IMR-90 (cell line): ENCODE measurements at regions not wholly inside any gene's neighbourhood (a gene's known extent, or its start where the extent isn't known, plus 50 kb on each side); places are given as distances from the start of the nearest gene placed in this dataset.

Experiments used
- ATAC-seq: fragments of 200-7000 bp; cut with Tn5 transposase; 2 replicates; pipeline ENCODE4 v1.9.1; 2020; ENCODE audit warnings: low read depth, mild to moderate bottlenecking, moderate library complexity
- BruUV-seq: library from RNA; stranded (reverse); fragments of 400-500 nt; replicated peaks from 2 replicates; lab custom pipeline; 2021; lab: Mats Ljungman, UMichigan
- CTCF ChIA-PET: fragments of 300-600 bp; formaldehyde crosslinking; extraction: SDS; loops from one replicate; lab custom pipeline; 2021; ENCODE audit warnings: antibody characterized with exemption; lab: Yijun Ruan, JAX
- POLR2A ChIA-PET: fragments of 300-600 bp; sonication (Branson Sonifier 250); formaldehyde crosslinking; loops from one replicate; lab custom pipeline; 2022; ENCODE audit warnings: antibody characterized with exemption; ENCODE audit not compliant: unreplicated experiment; lab: Charles Lee
- DNase-seq: peaks from one replicate; pipeline ENCODE4 v3.0.0; 2013
- H2AFZ ChIP-seq: replicated peaks from 2 replicates; pipeline ENCODE3; 2013; ENCODE audit warnings: low read length, mild to moderate bottlenecking; ENCODE audit not compliant: poor library complexity
- H2AK5ac ChIP-seq: 2 replicates; pipeline ENCODE4 v1.6.1; 2013; ENCODE audit warnings: low read depth, low read length, inconsistent platforms
- H2AK9ac ChIP-seq: replicated peaks from 2 replicates; pipeline ENCODE3; 2013; ENCODE audit warnings: mild to moderate bottlenecking, low read depth, low read length, moderate library complexity; ENCODE audit not compliant: poor library complexity
- H2BK120ac ChIP-seq: 2 replicates; pipeline ENCODE4 v1.6.1; 2013; ENCODE audit warnings: low read depth, low read length, inconsistent platforms
- H2BK15ac ChIP-seq: 3 replicates; pipeline ENCODE4 v1.6.1; 2013; ENCODE audit warnings: low read depth, low read length, inconsistent platforms
- H2BK20ac ChIP-seq: 2 replicates; pipeline ENCODE4 v1.6.1; 2013; ENCODE audit warnings: low read depth, mild to moderate bottlenecking, inconsistent platforms, low read length, moderate library complexity
- H2BK5ac ChIP-seq: 2 replicates; pipeline ENCODE4 v1.6.1; 2013; ENCODE audit warnings: mild to moderate bottlenecking, low read depth, low read length, inconsistent platforms; ENCODE audit not compliant: poor library complexity, severe bottlenecking
- H3K14ac ChIP-seq: replicated peaks from 2 replicates; pipeline ENCODE4 v1.6.1; 2013; ENCODE audit warnings: low read depth, low read length, inconsistent platforms
- H3K18ac ChIP-seq: 2 replicates; pipeline ENCODE4 v1.6.1; 2013; ENCODE audit warnings: low read depth, low read length, control low read depth
- H3K23ac ChIP-seq: 2 replicates; pipeline ENCODE4 v1.6.1; 2013; ENCODE audit warnings: low read depth, low read length, inconsistent platforms
- H3K27ac ChIP-seq: 2 replicates; pipeline ENCODE4 v1.5.1; 2013; ENCODE audit warnings: mild to moderate bottlenecking, control low read depth, low read length; ENCODE audit not compliant: insufficient read depth
- H3K27me3 ChIP-seq: 2 replicates; pipeline ENCODE4 v1.6.1; 2013; ENCODE audit warnings: low read length; ENCODE audit not compliant: control insufficient read depth, insufficient read depth
- H3K36me3 ChIP-seq: 2 replicates; pipeline ENCODE4 v1.6.1; 2013; ENCODE audit warnings: low read length, mixed read lengths; ENCODE audit not compliant: control insufficient read depth, insufficient read depth
- H3K4ac ChIP-seq: 2 replicates; pipeline ENCODE4 v1.6.1; 2013; ENCODE audit warnings: low read depth, low read length, inconsistent platforms
- H3K4me1 ChIP-seq: 2 replicates; pipeline ENCODE4 v1.6.1; 2013; ENCODE audit warnings: low read length, mixed read lengths; ENCODE audit not compliant: control insufficient read depth, insufficient read depth
- H3K4me2 ChIP-seq: 2 replicates; pipeline ENCODE4 v1.6.1; 2013; ENCODE audit warnings: low read depth, mild to moderate bottlenecking, control low read depth, low read length, moderate library complexity
- H3K4me3 ChIP-seq: 2 replicates; pipeline ENCODE4 v1.5.1; 2013; ENCODE audit warnings: low read depth, mild to moderate bottlenecking, control low read depth, low read length, moderate library complexity; ENCODE audit not compliant: insufficient read depth
- H3K56ac ChIP-seq: 2 replicates; pipeline ENCODE4 v1.6.1; 2013; ENCODE audit warnings: low read length, inconsistent platforms; ENCODE audit not compliant: insufficient read depth; ENCODE audit errors: extremely low read depth
- H3K79me1 ChIP-seq, 2 experiments: 2 replicates each; pipeline ENCODE4 v1.6.1; 2013; ENCODE audit warnings: low read length in 2 of 2, inconsistent platforms in 1 of 2, low read depth in 1 of 2
- H3K9ac ChIP-seq: 2 replicates; pipeline ENCODE4 v1.6.1; 2013; ENCODE audit warnings: low read depth, low read length, control low read depth
- H3K9me1 ChIP-seq: 2 replicates; pipeline ENCODE4 v1.6.1; 2013; ENCODE audit warnings: low read length, inconsistent platforms; ENCODE audit not compliant: insufficient read depth
- H3K9me3 ChIP-seq: 2 replicates; pipeline ENCODE4 v1.6.1; 2013; ENCODE audit warnings: low read length; ENCODE audit not compliant: control insufficient read depth, insufficient read depth
- H4K20me1 ChIP-seq: 2 replicates; pipeline ENCODE4 v1.6.1; 2013; ENCODE audit warnings: low read length, inconsistent platforms; ENCODE audit not compliant: insufficient read depth
- H4K5ac ChIP-seq: 2 replicates; pipeline ENCODE4 v1.6.1; 2013; ENCODE audit warnings: mild to moderate bottlenecking, low read depth, low read length, control low read depth
- H4K8ac ChIP-seq, 2 experiments: 2 replicates each; pipeline ENCODE4 v1.6.1; 2013; ENCODE audit warnings: low read depth in 2 of 2, low read length in 2 of 2, control low read depth in 1 of 2, inconsistent platforms in 1 of 2
- H4K91ac ChIP-seq: 2 replicates; pipeline ENCODE4 v1.6.1; 2013; ENCODE audit warnings: low read depth, low read length, inconsistent platforms; ENCODE audit not compliant: insufficient read depth
- CEBPB ChIP-seq: IDR thresholded peaks from 2 replicates; pipeline ENCODE4 v1.6.1; 2012; ENCODE audit warnings: low read depth, low read length, improper control_type of control experiment
- FOS ChIP-seq: fragments of 150-350 bp; IDR thresholded peaks from 2 replicates; pipeline ENCODE4 v1.6.1; 2016; ENCODE audit warnings: low read depth, low read length
- MXI1 ChIP-seq: IDR thresholded peaks from 2 replicates; pipeline ENCODE4 v1.6.1; 2012; ENCODE audit warnings: low read depth, mild to moderate bottlenecking, low read length, moderate library complexity, borderline replicate concordance
- RFX5 ChIP-seq: IDR thresholded peaks from 2 replicates; pipeline ENCODE4 v1.8.0; 2012; ENCODE audit warnings: low read depth, mild to moderate bottlenecking, low read length, moderate library complexity
- WGBS, 2 experiments: methylation state at CpG; one replicate each; pipeline versions ENCODE4 v1.1.5 to v1.1.7; 2013; ENCODE audit warnings: missing lambda C conversion rate in 2 of 2; ENCODE audit not compliant: insufficient read length in 1 of 2; ENCODE audit errors: extremely low coverage in 2 of 2; 5-methylcytosine and 5-hydroxymethylcytosine counted together
- dilution Hi-C: fragments of 300-500 bp; cut with HindIII; formaldehyde crosslinking; loops from one replicate; pipeline ENCODE4 v1.14.3; 2018; ENCODE audit warnings: low sequenced_read_pairs; ENCODE audit not compliant: unreplicated experiment
- in situ Hi-C: fragments of 300-500 bp; cut with MboI; formaldehyde crosslinking; loops from 3 replicates; pipeline ENCODE4 v1.14.3; 2019; ENCODE audit warnings: low sequenced_read_pairs, inconsistent platforms, mixed read lengths
- intact Hi-C: fragments of 100-400 bp; cut with micrococcal nuclease; formaldehyde crosslinking; loops from 2 replicates; pipeline ENCODE4 v1.10.0; 2022

- no peak overlapping the region for H3K18ac ChIP-seq
- H4K91ac ChIP-seq = no peak overlapping the region
- H3K27ac ChIP-seq = no peak overlapping the region
- no peaks in the 10 kb centered on the region for H3K36me3 ChIP-seq
- no peak for ATAC-seq
- no peaks in the 10 kb centered on the region for H3K9me1 ChIP-seq
- no peak overlapping the region for H3K56ac ChIP-seq
- no peaks in the 10 kb centered on the region for H3K9me3 ChIP-seq
- TF ChIP-seq FOS = no peak
- no peak for TF ChIP-seq MXI1
- TF ChIP-seq CEBPB = no peak
- no peak for TF ChIP-seq RFX5
- no TSS peak for BruUV-seq
- H3K4ac ChIP-seq = no peak overlapping the region
- no peaks in the 10 kb centered on the region for H3K79me1 ChIP-seq
- CTCF ChIA-PET = no interaction called here
- H3K4me1 ChIP-seq = no peaks in the 10 kb centered on the region
- POLR2A ChIA-PET = no interaction called here
- H3K4me3 ChIP-seq = no peak overlapping the region
- no peak overlapping the region for H2BK120ac ChIP-seq
- H2BK20ac ChIP-seq = no peak overlapping the region
- intact Hi-C loops = no loop called here
- H2AK9ac ChIP-seq = no peak overlapping the region
- dilution Hi-C loops = no loop called here
- H3K23ac ChIP-seq = no peak overlapping the region
- no CpG with 5 or more reads among the region's 4 CpGs for WGBS, 2 experiments
- in situ Hi-C loops = no loop called here
- DNase-seq = no peak
- no peak overlapping the region for H3K9ac ChIP-seq
- no peak overlapping the region for H2BK5ac ChIP-seq
- no peak overlapping the region for H2BK15ac ChIP-seq
- no peak overlapping the region for H2AFZ ChIP-seq
- no peak overlapping the region for H4K5ac ChIP-seq
- H4K8ac ChIP-seq = no peak overlapping the region
- peaks cover 43% of the 10 kb centered on the region for H3K27me3 ChIP-seq
- H2AK5ac ChIP-seq = no peak overlapping the region
- H3K14ac ChIP-seq = no peak overlapping the region
- H4K20me1 ChIP-seq = no peaks in the 10 kb centered on the region
- H3K4me2 ChIP-seq = no peak overlapping the region
Observed at GRCh38 chr17:77634710-77635109, 323.8 kb upstream of the TNRC6C start.
